ENCODE measurements at regions not wholly inside any gene's neighbourhood (a gene's known extent, or its start where the extent isn't known, plus 50 kb on each side); places are given as distances from the start of the nearest gene placed in this dataset.

- H3K4me3 Mint-ChIP-seq: no peak overlapping the region
- no peaks in the 10 kb centered on the region for H3K4me1 Mint-ChIP-seq (ENCODE audit: low read depth)
- no peak overlapping the region for H3K27ac Mint-ChIP-seq
- H3K27me3 Mint-ChIP-seq: no peaks in the 10 kb centered on the region
- H3K9me3 Mint-ChIP-seq: no peaks in the 10 kb centered on the region
- no peaks in the 10 kb centered on the region for H3K36me3 Mint-ChIP-seq (ENCODE audit: low read depth)
Observed at GRCh38 chr2:58436872-58437271, 195.7 kb upstream of the FANCL start.

- Mint-ChIP-seq H3K9me3 (no peaks in the 10 kb centered on the region), H3K4me3 (no peak overlapping the region), H3K36me3 (ENCODE audit: low read depth) (no peaks in the 10 kb centered on the region), H3K27ac (no peak overlapping the region), H3K27me3 (peaks cover 2% of the 10 kb centered on the region), H3K4me1 (ENCODE audit: low read depth) (no peaks in the 10 kb centered on the region)
Observed at GRCh38 chr2:58435246-58435645, 194.1 kb upstream of the FANCL start.

- H3K9me3 Mint-ChIP-seq: no peaks in the 10 kb centered on the region
- H3K36me3 Mint-ChIP-seq (ENCODE audit: low read depth): no peaks in the 10 kb centered on the region
Observed at GRCh38 chr2:58434692-58435091, 193.6 kb upstream of the FANCL start.

GRCh38 chr2:58432491-58433170, 191.5 kb upstream of the FANCL start:
- peaks cover 22% of the 10 kb centered on the region for H3K27me3 Mint-ChIP-seq
- H3K4me1 Mint-ChIP-seq (ENCODE audit: low read depth): peaks cover 4% of the 10 kb centered on the region
- no peak overlapping the region for H3K4me3 Mint-ChIP-seq
- no peaks in the 10 kb centered on the region for H3K36me3 Mint-ChIP-seq (ENCODE audit: low read depth)
- no peak overlapping the region for H3K27ac Mint-ChIP-seq
- H3K9me3 Mint-ChIP-seq: no peaks in the 10 kb centered on the region

More at GRCh38 chr2:58434692-58435091, 193.6 kb upstream of the FANCL start:
- no peaks in the 10 kb centered on the region for H3K4me1 Mint-ChIP-seq (ENCODE audit: low read depth)
- peaks cover 8% of the 10 kb centered on the region for H3K27me3 Mint-ChIP-seq
- no peak overlapping the region for H3K27ac Mint-ChIP-seq
- H3K4me3 Mint-ChIP-seq: no peak overlapping the region

- Mint-ChIP-seq H3K9me3 (no peaks in the 10 kb centered on the region), H3K4me1 (ENCODE audit: low read depth) (peaks cover 4% of the 10 kb centered on the region)
Observed at GRCh38 chr2:58429014-58429875, 188.1 kb upstream of the FANCL start.

GRCh38 chr2:58428096-58429013, 187.2 kb upstream of the FANCL start:
- Mint-ChIP-seq H3K27me3 (peaks cover 45% of the 10 kb centered on the region), H3K4me3 (peak overlapping the region; percentile 70), H3K4me1 (ENCODE audit: low read depth) (peaks cover 4% of the 10 kb centered on the region), H3K36me3 (ENCODE audit: low read depth) (no peaks in the 10 kb centered on the region), H3K9me3 (no peaks in the 10 kb centered on the region), H3K27ac (no peak overlapping the region)

More at GRCh38 chr2:58429014-58429875, 188.1 kb upstream of the FANCL start:
- Mint-ChIP-seq H3K4me3 (peak overlapping the region; percentile 66), H3K27me3 (peaks cover 45% of the 10 kb centered on the region), H3K36me3 (ENCODE audit: low read depth) (no peaks in the 10 kb centered on the region), H3K27ac (no peak overlapping the region)

- H3K4me3 Mint-ChIP-seq: peak overlapping the region; percentile 70
- H3K27me3 Mint-ChIP-seq: peaks cover 45% of the 10 kb centered on the region
- H3K36me3 Mint-ChIP-seq (ENCODE audit: low read depth): no peaks in the 10 kb centered on the region
- H3K4me1 Mint-ChIP-seq (ENCODE audit: low read depth): peaks cover 4% of the 10 kb centered on the region
- H3K9me3 Mint-ChIP-seq: no peaks in the 10 kb centered on the region
- no peak overlapping the region for H3K27ac Mint-ChIP-seq
Observed at GRCh38 chr2:58427572-58428095, 186.5 kb upstream of the FANCL start.

- H3K27me3 Mint-ChIP-seq: peaks cover 47% of the 10 kb centered on the region
- no peak overlapping the region for H3K4me3 Mint-ChIP-seq
- no peaks in the 10 kb centered on the region for H3K36me3 Mint-ChIP-seq (ENCODE audit: low read depth)
- H3K4me1 Mint-ChIP-seq (ENCODE audit: low read depth): peaks cover 4% of the 10 kb centered on the region
- H3K9me3 Mint-ChIP-seq: no peaks in the 10 kb centered on the region
- no peak overlapping the region for H3K27ac Mint-ChIP-seq
Observed at GRCh38 chr2:58425368-58425767, 184.2 kb upstream of the FANCL start.

- Mint-ChIP-seq H3K4me3 (no peak overlapping the region), H3K27ac (no peak overlapping the region), H3K36me3 (ENCODE audit: low read depth) (no peaks in the 10 kb centered on the region), H3K9me3 (no peaks in the 10 kb centered on the region), H3K27me3 (peaks cover 4% of the 10 kb centered on the region), H3K4me1 (ENCODE audit: low read depth) (no peaks in the 10 kb centered on the region)
Observed at GRCh38 chr2:58419983-58420382, 178.9 kb upstream of the FANCL start.

GRCh38 chr2:58416696-58417095, 175.6 kb upstream of the FANCL start:
- Mint-ChIP-seq H3K27me3 (peaks cover 4% of the 10 kb centered on the region), H3K4me1 (ENCODE audit: low read depth) (no peaks in the 10 kb centered on the region), H3K4me3 (no peak overlapping the region), H3K27ac (no peak overlapping the region), H3K9me3 (no peaks in the 10 kb centered on the region), H3K36me3 (ENCODE audit: low read depth) (no peaks in the 10 kb centered on the region)

- Mint-ChIP-seq H3K27ac (no peak overlapping the region), H3K4me1 (ENCODE audit: low read depth) (no peaks in the 10 kb centered on the region), H3K9me3 (no peaks in the 10 kb centered on the region), H3K27me3 (no peaks in the 10 kb centered on the region), H3K4me3 (no peak overlapping the region), H3K36me3 (ENCODE audit: low read depth) (no peaks in the 10 kb centered on the region)
Observed at GRCh38 chr2:58414506-58414905, 173.4 kb upstream of the FANCL start.

- H3K9me3 Mint-ChIP-seq: no peaks in the 10 kb centered on the region
- no peak overlapping the region for H3K4me3 Mint-ChIP-seq
Observed at GRCh38 chr2:58410549-58410948, 169.4 kb upstream of the FANCL start.

GRCh38 chr2:58407487-58407886, 166.4 kb upstream of the FANCL start:
- Mint-ChIP-seq H3K27me3 (no peaks in the 10 kb centered on the region), H3K27ac (no peak overlapping the region), H3K4me1 (ENCODE audit: low read depth) (no peaks in the 10 kb centered on the region), H3K36me3 (ENCODE audit: low read depth) (no peaks in the 10 kb centered on the region), H3K9me3 (no peaks in the 10 kb centered on the region), H3K4me3 (no peak overlapping the region)

More at GRCh38 chr2:58410549-58410948, 169.4 kb upstream of the FANCL start:
- no peak overlapping the region for H3K27ac Mint-ChIP-seq
- H3K27me3 Mint-ChIP-seq: no peaks in the 10 kb centered on the region
- H3K4me1 Mint-ChIP-seq (ENCODE audit: low read depth): no peaks in the 10 kb centered on the region
- H3K36me3 Mint-ChIP-seq (ENCODE audit: low read depth): no peaks in the 10 kb centered on the region

GRCh38 chr2:58405341-58405740, 164.2 kb upstream of the FANCL start:
- H3K27ac Mint-ChIP-seq: no peak overlapping the region

More at GRCh38 chr2:58405341-58405740, 164.2 kb upstream of the FANCL start:
- Mint-ChIP-seq H3K27me3 (no peaks in the 10 kb centered on the region), H3K4me1 (ENCODE audit: low read depth) (no peaks in the 10 kb centered on the region), H3K4me3 (no peak overlapping the region), H3K36me3 (ENCODE audit: low read depth) (no peaks in the 10 kb centered on the region), H3K9me3 (no peaks in the 10 kb centered on the region)
